COR-L47 (cell line): ENCODE measurements at regions not wholly inside any gene's neighbourhood (a gene's known extent, or its start where the extent isn't known, plus 50 kb on each side); places are given as distances from the start of the nearest gene placed in this dataset.
A peak's percentile ranks its signal among the peaks of the same experiment; 100 is the strongest.

Experiments used
- DNase-seq: peaks from one replicate; lab custom pipeline; 2025; lab: John Stamatoyannopoulos, UW

- DNase-seq, result no peak
These were observed 242.9 kb upstream of the DACH1 start for GRCh38 chr13:72109863-72110262.

DNA sequence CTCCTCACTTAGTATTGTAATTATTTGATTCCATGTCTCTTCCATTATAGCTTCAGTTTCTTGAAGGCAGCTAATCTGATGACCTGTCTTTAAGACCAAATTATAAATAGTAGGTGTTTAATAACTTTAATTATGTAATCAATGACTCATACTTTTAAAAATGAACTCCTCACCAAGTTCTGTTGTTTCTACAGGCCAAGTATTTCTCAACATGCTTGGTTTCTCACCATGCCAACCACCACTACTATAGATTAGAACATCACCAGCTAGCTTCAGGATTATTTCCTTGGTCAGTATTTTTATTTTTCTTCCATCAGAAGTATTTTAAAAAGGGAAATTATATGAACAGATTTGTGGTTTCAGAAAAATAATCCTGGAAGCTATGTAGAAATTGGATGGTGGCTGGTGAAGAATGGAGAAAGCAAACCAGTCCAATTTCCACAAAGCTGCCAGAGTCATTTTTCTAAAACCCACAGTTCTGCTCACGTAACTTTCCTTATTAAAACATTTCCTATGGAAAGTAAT is 237.7 kb upstream of the DACH1 start:
- no peak for DNase-seq

DNA sequence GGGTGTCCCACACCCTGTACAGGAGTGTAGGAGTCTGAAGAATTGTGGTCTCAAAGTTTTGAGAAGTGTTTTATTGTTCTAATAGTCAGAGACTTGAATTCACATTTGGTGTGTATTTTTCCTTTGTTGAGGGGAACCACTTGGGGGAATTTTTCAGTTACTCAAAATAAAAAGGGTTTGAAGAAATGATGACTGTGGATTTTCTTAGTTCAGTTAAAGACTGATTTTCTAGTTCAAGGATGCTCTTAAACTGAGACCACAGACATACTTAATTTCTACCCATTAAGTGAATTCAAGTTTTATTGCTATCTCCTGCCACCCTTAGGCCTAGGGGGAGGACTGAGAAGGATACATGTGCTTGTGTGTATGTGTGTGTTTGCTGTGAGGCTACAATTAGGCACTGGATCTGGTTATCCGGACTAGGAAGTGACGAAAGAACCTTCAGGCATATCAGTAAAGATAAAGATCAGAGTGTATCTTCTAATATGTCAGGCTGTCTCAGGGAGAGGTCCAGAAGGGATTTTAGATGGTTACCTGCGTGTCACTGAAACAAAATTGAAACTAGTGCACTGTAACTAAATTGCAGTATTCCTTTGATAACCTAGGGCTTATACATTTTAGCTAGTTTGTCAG is 234.9 kb upstream of the DACH1 start:
- no peak for DNase-seq

- DNase-seq, result no peak
These were observed 233.3 kb upstream of the DACH1 start for GRCh38 chr13:72100339-72100738.

DNA sequence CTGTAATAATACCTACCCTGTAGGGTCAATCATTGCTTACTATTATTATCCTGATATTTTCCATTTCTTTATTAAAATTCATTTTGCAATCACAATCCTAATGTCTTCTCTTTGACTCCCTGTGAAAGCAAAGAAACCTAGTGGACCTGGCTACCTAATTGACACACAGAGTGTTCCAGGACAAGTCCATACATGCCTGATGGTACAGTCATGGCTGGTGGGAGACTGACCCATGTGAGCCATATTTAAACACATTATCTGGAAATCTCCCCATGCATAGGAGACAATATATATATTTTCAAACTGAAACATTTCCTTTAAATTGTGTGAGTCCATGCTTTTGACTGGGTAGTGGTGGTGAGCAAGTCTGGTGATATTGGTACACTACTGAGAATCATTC is 230.6 kb upstream of the DACH1 start:
- no peak for DNase-seq

DNA sequence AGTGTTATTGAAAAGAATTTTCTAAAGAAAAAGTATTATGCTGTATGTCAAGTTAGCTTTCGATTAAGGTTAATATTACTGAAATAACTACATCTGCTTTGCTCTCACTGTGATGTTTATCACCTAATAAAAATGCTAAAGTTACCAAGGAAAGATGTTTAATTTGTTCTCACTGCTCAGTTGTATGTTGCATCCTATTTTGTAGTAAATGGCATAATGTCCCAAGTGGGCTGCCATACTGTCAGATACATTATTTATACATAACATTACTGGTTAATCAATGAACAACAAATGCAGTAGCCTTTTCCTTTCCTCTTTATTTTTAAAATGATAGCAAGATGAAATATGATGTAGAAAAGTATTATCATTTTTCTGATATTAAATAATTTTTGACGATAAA is 226.3 kb upstream of the DACH1 start:
- DNase-seq, result no peak

- peak; percentile 34 for DNase-seq
These were observed 207.7 kb upstream of the DACH1 start for GRCh38 chr13:72074663-72075062.

DNA sequence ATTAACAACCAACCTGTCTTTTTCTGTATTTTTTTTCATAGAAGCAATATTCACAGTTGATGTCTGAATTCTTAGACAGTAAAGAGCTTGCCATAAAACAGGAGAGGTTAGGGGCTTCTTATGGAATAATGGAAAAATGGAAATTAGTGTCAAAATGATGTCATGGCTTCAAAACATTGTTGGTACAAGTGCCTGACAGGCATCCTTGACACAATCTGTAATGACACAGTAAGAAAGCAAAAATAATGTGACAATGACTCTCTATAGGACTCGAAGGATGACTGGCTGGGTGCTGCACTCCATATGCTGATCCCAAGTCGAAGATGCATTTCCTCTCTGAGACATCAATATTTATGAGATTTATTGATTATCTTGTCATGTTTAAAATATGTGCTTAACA is 205.3 kb upstream of the DACH1 start:
- no peak for DNase-seq

- no peak for DNase-seq
These were observed 204.7 kb upstream of the DACH1 start for GRCh38 chr13:72071713-72072112.

DNA sequence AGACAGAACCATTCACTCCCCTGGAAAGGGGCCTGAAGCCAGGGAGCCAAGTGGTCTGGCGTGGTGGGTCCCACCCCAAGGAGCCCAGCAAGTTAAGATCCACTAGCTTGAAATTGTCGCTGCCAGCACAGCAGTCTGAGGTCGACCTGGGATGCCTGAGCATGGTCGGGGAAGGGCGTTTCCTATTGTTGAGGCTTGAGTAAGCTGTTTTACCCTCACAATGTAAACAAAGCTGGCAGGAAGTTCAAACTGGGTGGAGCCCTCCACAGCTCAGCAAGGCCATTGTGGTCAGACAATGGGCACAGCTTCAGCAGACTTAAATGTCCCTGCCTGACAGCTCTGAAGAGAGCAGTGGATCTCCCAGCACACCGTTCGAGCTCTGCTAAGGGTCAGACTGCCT is 195.6 kb upstream of the DACH1 start:
- DNase-seq, result peak; percentile 81

DNA sequence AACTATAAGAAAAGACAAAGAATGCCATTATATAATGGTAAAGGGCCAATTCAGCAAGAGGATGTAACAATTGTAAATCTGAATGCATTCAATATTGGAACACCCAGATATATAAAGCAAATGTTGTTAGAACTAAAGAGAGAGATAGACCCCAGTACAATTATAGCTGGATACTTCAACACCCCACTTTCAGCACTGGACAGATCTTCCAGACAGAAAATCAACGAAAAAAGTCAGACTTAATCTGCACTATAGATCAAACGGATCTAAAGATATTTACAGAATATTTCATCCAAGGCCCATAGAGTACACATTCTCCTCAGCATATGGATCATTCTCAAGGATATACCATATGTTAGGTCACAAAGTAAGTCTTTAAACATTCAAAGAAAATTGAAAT is 194.6 kb upstream of the DACH1 start:
- no peak for DNase-seq

GRCh38 chr13:72050251-72050650 is 183.2 kb upstream of the DACH1 start:
- no peak for DNase-seq

DNA sequence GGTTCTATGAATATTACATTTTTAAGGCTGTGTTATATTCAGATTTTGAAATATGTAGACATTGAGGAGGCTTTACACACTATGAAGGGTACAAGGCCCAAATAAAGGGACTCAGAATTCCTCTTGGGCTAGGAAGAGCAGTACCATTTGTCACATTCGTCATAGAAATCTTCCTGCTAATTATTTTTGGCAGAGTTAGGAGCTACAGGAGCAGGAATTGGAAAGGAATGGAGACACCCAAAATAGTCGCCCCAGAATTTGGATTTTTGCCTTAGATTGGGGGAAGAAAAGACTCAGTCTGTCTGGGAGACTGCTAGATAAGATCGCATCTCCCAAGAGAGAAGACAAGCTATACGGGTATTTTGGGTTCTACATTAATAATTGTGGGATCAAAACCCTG is 176.4 kb upstream of the DACH1 start:
- no peak for DNase-seq

- DNase-seq, result no peak
These were observed 174.2 kb upstream of the DACH1 start for GRCh38 chr13:72041165-72041564.

GRCh38 chr13:72039126-72039525 is 172.1 kb upstream of the DACH1 start:
- no peak for DNase-seq

DNA sequence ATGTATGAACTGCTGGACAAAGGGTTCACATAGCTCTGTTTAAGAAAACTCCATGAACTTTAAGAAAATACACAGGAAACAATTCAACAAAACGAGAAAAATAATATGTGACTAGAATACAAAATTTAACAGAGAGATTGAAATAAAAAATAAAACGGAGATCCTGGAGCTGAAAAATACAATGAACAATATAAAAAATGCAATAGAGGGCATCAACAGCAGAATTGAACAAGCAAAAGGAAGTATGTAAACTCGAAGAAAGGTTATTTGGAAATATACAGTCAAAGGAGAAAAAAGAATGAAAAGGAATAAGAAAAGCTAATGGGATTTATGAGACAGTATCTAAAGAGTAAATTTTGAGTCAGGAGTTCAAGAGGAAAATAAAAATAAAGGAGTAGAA is 163.0 kb upstream of the DACH1 start:
- DNase-seq, result no peak

DNA sequence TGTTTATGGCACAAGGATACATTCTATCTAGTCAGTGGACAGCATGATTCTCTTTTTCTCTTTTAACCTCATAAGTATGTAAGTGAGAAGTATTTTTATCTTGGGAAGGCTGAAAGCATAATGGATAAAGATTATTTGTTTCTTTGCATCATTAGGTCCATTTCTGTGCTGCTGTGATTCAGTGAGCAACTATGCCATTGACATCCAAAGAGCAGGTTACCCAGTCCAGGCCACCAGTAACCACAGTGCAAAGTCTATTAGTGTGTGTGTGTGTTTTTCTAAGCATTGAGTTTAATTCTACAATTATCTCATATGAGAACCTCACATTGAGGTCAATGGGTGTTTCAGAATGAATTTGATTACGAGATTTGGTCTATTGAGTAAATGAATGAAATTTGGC is 158.8 kb upstream of the DACH1 start:
- DNase-seq, result no peak

GRCh38 chr13:72023895-72024294 is 156.9 kb upstream of the DACH1 start:
- no peak for DNase-seq

- no peak for DNase-seq
These were observed 138.5 kb upstream of the DACH1 start for GRCh38 chr13:72005455-72005854.

DNA sequence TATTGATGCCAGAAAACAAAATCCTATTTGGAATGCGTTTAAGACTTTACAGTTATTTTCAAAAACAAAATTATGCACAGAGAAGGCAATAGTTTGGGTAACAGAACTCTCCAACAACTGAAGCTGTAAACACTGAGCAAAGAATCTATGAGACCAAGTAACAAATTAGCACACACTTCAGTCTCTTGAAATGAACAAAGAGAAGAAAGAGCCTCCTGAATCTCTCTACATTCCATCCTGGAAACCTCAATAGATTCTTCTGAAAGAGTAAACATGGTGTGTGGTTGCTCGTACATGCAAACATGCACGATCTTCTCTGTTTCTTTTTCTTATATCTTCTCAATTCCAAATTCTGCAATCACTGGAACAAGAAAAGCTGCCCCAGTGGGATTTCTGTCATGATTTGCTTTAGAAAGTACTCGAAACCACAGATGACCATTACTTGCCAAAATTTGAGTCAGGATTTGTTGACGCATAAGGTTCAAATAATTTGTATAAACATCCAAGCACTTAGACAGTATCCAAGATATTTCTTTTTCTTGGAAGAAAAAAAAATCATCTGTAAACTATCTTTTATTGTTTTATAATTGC is 137.9 kb upstream of the DACH1 start:
- no peak for DNase-seq

DNA sequence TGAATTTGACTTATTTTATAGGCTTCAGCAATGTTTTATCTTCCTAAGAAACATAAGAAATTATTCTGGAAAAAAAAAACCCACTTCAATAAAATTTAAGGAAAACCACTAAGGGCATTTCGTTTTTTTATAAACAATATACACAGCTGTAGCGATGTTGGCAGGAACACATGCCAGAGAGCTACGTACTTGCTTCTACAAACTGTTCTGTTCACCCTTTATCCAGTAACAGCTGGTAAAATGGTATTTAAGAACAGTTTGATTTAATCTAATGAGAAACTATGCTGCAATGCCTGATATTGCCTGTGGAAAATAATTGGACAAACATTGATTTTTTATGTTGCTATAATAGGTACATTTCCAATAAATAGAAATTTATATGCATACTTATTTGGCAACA is 137.2 kb upstream of the DACH1 start:
- no peak for DNase-seq

- DNase-seq, result no peak
These were observed 131.2 kb upstream of the DACH1 start for GRCh38 chr13:71998223-71998622.

DNA sequence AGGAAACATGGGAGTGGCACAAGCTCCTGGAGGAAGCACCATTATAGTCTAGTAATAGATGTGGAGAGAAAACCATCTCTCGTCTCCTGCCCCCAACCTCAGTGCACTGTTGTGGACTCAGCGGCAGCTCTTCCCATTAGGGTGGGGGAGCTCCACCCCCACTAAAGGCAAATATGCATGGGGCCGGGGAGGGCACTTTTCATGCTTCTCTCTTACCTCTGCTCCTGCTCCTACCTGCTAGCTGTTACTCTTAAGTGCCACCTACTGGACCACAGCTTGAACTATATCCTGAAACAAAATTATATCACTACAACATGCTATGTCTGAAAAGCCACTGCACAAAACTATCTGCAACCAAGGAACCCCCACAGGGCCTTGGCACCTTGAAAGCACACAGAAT is 112.6 kb upstream of the DACH1 start:
- DNase-seq, result peak; percentile 22

DNA sequence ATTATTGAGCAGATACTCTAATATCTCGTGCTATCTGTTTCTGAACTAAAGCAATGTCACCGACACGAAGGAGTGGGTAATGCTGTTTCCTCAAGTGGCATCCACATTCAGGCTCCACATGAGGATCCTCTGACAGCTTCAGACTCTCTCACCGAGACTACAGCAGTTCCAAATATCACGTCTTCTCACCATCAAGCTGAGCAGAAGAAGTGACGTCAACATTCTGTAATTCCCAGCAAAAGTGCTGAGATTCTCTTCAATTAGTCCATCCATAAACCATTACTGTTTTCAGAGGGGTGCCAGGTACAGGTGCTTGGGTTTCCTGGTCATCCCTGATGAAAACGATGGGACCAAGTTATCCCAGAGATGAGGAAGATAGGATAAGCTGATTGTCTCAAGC is 110.0 kb upstream of the DACH1 start:
- no peak for DNase-seq
